ENCODE measurements at regions not wholly inside any gene's neighbourhood (a gene's known extent, or its start where the extent isn't known, plus 50 kb on each side); places are given as distances from the start of the nearest gene placed in this dataset.

DNA sequence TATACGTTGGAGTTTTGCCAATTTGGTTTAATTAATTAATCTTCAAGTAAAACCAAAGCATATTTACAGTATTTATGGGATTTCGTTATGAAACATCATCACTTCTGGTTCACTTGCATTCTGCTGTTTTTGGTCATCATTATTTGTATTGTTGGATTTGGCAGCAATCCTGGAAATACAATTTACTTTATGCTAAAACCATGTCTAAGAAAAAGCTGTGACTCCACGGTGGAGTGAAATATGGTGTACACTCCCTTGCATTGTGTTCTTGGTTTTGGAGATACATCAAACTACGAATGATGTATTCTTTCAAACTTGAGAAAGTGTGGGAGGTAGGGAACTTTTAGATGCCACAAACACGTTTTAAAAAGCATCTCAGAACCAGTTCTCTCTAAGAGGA, 106.4 kb downstream of the CTAGE1 start:
- Mint-ChIP-seq H3K36me3 (ENCODE audit: insufficient read depth in 1 of 3, low read depth in 3 of 3) (no peaks in the 10 kb centered on the region), H3K27ac (no peak overlapping the region), H3K27me3 (ENCODE audit: low read depth) (peaks cover 3% of the 10 kb centered on the region), H3K9me3 (0 out of 5 replicates have a peak, but pooled peaks cover 0 to under 1% of the 10 kb centered on the region in 2 experiments), H3K4me3 (no peak overlapping the region), H3K4me1 (no peaks in the 10 kb centered on the region)
- H3K4me1 ChIP-seq (ENCODE audit: insufficient read depth, low read length), result no peaks in the 10 kb centered on the region
- no peak overlapping the region for H3T11ph ChIP-seq (ENCODE audit: low read length)
- H2BK12ac ChIP-seq (ENCODE audit: insufficient read length, low read depth, low read length), result no peak overlapping the region
- H2BK15ac ChIP-seq (ENCODE audit: low read depth, low read length), result no peak overlapping the region
- no peak overlapping the region for H2BK20ac ChIP-seq (ENCODE audit: low read depth, low read length, poor library complexity, severe bottlenecking)
- H4K91ac ChIP-seq (ENCODE audit: insufficient read length, low read depth, low read length), result no peak overlapping the region
- H2AFZ ChIP-seq (ENCODE audit: low read length), result no peak overlapping the region
- H3K23ac ChIP-seq (ENCODE audit: insufficient read length, low read depth, low read length), result no peak overlapping the region
- no peaks in the 10 kb centered on the region for H3K27me3 ChIP-seq (ENCODE audit: insufficient read depth, low read length)
- no peaks in the 10 kb centered on the region for H4K20me1 ChIP-seq (ENCODE audit: control insufficient read depth, insufficient read depth, insufficient read length)
- H3K14ac ChIP-seq (ENCODE audit: insufficient read depth, low read length), result no peak overlapping the region
- no peak overlapping the region for H3K18ac ChIP-seq (ENCODE audit: insufficient read length, low read depth, low read length)
- no peaks in the 10 kb centered on the region for H3K23me2 ChIP-seq (ENCODE audit: insufficient read length, low read depth, low read length, poor library complexity, severe bottlenecking)
- no peak overlapping the region for H2BK120ac ChIP-seq (ENCODE audit: low read depth, low read length, poor library complexity, severe bottlenecking)
- no peak overlapping the region for H4K5ac ChIP-seq (ENCODE audit: insufficient read length, low read depth, low read length)
- no peak overlapping the region for H2AK5ac ChIP-seq (ENCODE audit: insufficient read length, low read length)
- no peaks in the 10 kb centered on the region for H3K79me2 ChIP-seq (ENCODE audit: insufficient read depth, low read length)
- no peaks in the 10 kb centered on the region for H3K9me3 ChIP-seq (ENCODE audit: control insufficient read depth, low read depth, low read length)
- TF ChIP-seq CTCF (conservative IDR thresholded peaks at IDR 0.05), result no peak
- DNase-seq, result no peak
- H3K9ac ChIP-seq (ENCODE audit: extremely low read depth, insufficient read length, low read length), result no peak overlapping the region
- H2BK5ac ChIP-seq (ENCODE audit: insufficient read length, low read length), result no peak overlapping the region
- WGBS (ENCODE audit: extremely low coverage, insufficient read length, low lambda C conversion rate), result no CpG with 5 or more reads among the region's 5 CpGs
- H3K4ac ChIP-seq (ENCODE audit: low read depth, low read length), result no peak overlapping the region
- no peak overlapping the region for H3K56ac ChIP-seq (ENCODE audit: insufficient read length, low read depth, low read length)
- H3K4me2 ChIP-seq (ENCODE audit: insufficient read depth, insufficient read length, low read length), result no peak overlapping the region
- no peak overlapping the region for H3K27ac ChIP-seq (ENCODE audit: insufficient read length, low read depth, low read length)
- no peak overlapping the region for H4K8ac ChIP-seq (replicated peaks; ENCODE audit: insufficient read length, low read depth, low read length)
- H3K79me1 ChIP-seq (ENCODE audit: insufficient read depth, low read depth, low read length, poor library complexity, severe bottlenecking), result no peaks in the 10 kb centered on the region
